NCI-H2196 treated with DMSO at 0.1 percent for 48 hours (cell line): ENCODE measurements at regions not wholly inside any gene's neighbourhood (a gene's known extent, or its start where the extent isn't known, plus 50 kb on each side); places are given as distances from the start of the nearest gene placed in this dataset.

Experiments used
- DNase-seq: peaks from one replicate; lab custom pipeline; 2025; ENCODE audit not compliant: unreplicated experiment; lab: John Stamatoyannopoulos, UW

DNA sequence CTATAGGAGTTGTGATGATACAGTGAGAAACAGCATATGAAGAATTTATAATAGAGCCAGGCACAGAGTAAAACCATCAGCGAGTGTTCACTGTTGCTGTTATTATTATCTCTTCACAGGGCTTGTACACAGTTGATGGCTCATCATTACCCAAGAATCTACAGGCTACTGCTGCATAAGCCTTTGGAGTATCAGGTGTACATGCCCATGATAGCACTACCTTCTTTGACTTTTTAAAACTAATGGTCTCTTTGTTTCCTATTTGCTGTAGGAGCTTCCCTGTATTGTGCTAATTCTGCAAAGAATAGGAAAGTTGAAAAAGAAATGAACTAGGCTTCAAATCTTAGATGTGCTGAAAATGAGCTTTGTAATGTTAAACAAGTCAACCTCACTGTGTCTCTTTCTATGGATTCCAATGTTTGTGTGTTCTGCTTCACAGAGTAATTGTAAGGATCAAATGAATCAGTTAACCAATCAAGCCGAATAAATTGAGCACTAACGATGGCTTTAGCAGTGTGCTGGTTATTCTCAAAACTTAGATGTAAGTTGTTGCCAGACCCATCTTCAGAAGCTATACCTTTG is 138.8 kb downstream of the TUSC7 start:
- DNase-seq, result no peak

DNA sequence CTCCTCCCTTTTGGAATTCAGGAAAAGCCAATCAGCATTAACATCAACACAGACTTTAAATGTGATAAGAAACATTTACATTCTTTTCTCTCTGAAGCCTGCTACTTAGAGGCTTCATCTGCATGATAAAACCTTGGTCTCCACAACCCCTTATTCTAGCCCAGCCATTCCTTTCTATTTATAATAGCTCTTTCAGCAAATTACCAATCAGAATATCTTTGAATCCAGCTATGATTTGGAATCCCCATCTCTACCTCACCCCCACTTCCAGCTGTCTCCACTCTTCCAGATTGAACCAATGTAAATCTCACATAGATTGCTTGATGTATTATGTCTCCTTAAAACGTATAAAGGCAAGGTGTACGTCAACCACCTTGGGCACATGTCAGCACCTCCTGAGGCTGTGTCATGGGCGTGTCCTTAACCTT is 139.7 kb downstream of the TUSC7 start:
- DNase-seq, result no peak

DNA sequence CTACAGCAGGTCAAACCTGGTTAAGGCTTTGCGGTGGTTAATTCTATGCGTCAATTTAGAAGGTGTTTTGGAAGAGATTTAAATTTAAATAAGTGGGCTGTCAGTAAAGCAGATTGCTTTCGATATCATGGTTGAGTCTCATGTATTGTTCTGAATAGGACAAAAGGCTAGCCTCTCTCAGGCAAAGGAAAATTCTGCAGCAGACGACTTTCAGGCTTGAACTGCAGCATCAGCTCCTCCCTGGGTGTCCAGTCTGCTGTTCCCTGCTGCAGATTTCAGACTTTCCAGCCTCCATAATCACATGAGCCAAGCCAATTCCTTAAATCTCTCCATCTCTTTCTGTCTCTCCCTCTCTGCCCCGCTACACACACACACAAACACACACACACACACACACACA is 143.2 kb downstream of the TUSC7 start:
- no peak for DNase-seq

DNA sequence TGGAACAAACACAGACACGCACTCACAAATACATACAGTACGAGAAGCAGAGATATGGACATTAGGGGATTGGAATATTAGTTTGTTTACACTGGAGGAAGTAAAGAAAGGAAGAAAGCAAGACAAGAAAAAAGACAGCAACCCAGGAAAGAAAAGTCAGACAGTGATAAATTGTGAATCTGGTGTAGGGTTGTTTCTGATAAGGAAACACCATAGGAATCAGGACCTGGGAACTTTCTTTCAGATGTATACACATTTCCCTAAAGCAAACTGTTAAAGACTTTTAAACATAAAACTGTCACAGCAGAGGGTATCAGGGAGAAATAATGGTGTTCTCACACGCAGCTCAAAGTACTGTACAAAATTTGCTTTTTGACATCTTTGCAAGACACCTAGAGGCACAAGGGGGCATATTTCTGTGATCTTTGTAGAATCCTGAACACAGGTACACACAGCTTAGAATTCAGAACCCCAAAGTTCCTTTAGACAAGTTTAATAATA is 153.7 kb downstream of the TUSC7 start:
- DNase-seq, result no peak

DNA sequence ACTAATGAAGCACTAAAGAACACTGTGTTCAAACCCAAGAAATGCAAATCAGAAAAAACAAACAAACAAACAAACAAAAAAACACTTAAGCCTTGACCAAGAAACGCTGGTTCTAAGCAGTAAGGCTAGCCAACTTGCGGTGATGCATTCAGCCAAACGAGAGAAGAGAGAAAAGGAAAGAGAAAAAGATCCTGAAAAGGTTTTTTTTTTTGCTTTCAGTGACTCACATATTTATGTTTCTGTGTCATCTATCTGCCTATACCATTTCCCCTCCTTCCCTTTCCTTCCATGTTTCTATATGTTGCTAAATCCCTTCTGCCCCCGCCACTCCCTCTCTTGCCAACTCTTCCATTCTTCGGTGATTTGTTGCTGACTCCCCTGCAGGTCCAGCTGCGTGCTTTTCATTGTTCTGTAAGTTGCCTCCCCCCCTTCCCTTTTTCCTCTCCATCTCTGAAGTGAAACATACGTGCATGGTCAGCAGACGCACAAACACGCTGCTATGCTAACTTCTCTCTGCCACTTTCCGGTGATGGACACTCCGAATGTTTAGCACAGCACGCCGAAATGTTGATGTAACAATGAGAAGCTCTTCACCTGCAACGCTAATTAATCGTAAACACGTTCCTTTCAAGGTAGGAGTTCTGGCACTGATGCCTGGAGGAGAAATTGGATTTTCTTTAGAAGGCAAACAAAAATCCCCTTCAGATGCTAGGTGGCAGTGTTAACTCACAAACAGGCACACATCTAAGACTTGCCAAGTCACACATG is 154.4 kb downstream of the TUSC7 start:
- peak; percentile 40 for DNase-seq

DNA sequence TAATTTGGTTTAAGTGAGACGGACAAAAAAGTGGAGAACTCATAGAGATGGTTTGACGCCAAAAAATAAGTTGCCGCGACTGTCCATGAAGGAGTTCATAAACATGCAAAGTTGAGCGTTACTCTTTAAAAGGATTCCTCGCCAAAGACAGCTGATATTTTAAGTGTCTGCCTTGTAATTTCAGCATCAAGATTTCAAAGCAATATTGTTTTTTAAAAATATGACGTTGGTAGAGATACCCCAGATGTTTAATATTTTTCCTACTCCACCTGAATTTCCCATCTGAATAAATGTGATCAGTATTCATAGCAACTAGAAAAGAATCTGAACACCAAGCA is 155.0 kb downstream of the TUSC7 start:
- DNase-seq, result no peak

DNA sequence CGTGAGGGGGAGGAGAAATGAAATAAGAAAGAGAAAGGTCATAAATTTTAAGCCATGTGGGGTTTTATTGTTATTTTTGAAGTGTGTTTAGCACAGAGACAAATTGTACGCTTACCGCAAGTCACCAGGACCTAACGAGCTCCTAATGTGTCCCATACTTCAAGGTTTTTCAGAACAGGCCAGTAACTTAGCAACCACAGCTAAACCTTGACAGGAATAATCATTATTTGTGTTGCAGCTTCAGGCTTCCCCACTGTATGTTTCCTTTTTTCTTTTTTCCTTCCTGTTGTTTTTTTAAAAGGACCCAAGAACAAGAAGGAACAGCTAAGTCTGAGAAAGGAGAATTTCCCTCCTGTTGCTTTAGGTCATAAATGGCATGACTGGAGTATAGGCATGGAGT is 160.8 kb downstream of the TUSC7 start:
- no peak for DNase-seq

DNA sequence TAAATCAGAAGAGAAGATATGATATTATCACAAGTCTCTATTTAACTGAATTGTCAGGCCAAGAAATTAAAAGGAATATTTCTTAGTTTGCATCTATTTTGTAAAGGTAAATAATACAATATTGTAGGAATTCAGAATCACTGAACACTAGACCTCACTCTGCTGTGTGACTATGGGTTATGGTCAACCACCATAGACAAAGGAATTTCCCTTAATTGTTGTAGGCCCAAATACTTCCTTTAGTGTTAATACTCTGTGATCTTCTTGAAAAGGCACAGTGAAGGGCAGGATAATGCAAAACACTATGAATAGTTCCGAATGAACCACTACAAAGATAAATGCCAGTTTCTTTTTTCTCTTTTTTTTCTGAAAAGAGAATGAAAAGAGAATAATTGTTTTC is 162.3 kb downstream of the TUSC7 start:
- DNase-seq, result no peak

DNA sequence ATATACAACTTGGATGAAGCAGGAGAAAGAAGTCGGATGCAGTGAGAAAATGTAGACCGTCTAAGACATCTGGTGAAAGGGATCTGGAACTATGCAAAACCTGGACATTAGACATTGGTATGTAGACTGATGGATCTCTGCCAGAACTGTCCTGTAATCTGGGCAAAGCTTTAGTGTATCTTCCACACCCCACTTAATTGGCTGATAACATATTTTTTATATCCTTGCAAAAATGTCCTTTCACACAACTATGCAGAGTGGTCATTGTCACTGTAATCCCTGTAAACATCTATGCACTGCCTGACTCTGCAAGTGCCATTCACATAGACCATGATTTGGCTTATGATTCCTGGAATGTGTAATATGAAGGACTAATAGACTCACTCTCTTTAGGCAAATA is 163.1 kb downstream of the TUSC7 start:
- no peak for DNase-seq

DNA sequence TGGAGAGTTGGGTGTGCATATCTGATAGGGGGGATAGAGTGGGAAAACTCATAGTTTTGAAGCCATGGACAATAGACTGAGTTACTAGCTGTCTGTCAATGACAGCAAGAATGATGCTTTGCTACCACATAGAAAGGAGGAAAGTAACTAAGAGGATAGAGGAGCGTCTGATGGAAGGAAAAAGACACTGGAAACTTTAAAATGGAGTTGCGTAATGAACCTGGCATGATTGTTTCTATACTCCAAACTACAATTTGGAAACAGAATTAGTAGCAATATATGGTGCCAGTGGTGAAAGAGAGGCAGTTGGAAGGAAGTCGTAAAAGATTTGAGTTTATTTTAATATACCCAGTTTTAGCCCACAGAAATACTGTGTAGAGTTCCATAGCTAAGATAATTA is 163.6 kb downstream of the TUSC7 start:
- no peak for DNase-seq

DNA sequence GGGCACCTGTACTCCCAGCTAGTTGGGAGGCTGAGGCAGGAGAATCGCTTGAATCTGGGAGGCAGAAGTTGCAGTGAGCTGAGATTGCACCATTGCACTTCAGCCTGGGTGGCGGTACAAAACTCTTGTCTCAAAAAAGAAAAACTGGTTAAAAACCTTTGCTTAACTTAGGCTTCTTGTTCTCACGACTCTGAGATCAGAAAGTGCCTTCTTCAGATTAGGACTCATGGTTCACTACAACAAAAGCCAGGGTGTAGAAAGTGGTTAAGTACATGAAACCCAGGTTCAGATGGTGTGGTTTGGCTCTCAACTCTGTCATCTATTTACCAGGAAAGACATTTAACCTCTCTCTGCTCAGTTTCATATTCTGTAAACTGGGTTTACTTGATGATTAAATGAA is 168.4 kb downstream of the TUSC7 start:
- no peak for DNase-seq

DNA sequence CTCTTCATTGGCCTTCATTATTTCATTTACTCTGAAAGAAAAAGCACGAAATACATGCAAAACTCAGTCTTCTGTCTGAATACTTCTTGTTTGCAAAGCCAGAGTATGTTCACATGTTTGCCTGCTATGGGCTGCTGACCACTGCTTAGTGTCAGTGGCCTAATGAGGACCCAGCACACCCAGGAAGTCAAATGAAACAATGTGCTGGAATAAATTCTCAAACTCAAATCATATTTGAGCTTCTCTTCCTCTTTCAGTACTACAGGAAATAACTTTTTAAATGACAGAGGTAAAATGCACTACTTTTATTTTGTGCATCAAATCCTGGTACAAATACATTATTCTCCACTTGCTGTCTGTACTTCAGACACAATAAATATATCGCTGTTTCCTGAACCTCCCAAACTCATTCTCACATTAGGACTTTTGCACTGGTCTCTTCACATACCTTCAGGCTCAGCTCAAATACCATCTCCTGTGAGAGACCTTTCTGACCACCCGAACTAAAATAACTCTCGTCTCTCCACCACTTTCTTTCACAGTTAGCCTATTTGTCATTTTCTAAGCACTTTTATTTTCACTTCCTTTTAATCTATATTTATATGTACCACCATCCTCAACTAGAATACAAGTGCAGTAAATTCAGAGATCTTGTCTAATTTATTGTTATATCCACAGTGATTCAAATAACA is 176.8 kb downstream of the TUSC7 start:
- no peak for DNase-seq

DNA sequence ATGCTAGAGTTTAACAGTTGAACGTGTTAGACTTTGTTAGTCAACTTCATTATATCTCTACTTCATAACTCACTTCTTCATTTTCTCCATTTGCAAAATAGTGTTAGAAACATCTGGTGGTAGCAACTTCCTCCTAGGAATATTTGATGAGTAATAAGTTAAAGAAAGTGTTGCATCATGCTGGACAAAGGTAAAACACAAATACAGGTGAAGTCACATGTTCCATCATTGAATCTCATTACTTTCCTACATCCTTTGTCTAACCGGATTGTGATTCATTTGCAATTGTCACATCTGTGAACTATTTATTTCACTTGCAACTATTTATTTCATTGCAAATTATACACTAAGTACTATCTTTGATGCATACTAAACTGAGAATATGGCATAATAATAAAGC is 186.5 kb downstream of the TUSC7 start:
- DNase-seq, result no peak

DNA sequence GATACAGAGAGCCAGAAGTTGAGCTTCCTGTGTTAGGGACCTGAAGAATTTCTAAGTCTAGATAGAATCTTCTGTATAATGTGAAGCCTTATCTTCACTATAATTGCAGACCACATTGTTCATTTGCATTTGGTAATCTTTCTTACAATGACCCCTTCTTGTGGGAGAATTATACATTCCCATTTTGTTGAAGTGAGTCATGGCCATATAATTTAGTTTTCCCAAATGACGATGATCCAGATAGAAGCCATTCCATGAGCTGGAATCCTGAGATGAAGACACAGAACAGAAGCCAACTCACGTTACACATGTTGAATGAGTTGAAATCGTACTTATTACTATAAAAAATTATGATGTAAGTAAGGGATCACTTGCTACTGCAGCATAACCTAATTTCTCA is 187.8 kb downstream of the TUSC7 start:
- no peak for DNase-seq

DNA sequence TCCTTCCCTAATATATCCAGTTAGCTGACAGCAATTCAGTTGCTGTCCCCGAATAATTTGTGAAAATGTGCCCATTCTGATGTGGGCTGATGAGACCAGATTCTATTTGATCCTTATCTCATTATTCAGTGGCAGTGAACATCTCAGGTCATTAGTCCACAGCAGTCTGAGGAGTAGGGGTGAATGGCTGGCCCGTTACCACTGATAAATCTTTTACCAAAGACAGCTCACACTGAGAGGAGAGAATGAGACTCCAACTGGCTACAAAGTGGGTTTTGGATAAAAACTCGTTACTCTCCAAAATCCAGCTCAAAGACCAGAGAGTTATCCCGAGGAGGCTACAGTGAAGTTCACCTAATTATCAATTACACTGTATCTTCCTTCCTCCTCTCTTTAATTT is 189.7 kb downstream of the TUSC7 start:
- no peak for DNase-seq

DNA sequence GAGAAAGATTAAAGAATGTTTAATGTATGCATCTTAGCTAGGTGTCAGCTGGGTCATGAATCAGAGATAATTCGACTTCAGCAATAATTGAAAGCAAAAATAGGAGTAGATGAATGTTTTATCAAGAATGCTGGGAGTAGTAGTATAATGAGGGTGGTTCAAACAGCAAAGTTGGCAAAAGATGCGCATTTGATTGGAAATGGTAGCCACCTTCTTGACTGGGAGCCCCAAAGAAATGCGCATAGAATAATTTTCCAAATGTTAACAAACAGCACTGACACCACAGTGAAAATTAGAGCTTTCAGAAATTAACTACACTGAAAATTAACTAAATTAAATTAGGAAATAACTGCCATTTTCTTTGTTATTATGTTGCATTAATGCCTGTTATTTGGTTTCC is 195.8 kb downstream of the TUSC7 start:
- DNase-seq, result no peak

DNA sequence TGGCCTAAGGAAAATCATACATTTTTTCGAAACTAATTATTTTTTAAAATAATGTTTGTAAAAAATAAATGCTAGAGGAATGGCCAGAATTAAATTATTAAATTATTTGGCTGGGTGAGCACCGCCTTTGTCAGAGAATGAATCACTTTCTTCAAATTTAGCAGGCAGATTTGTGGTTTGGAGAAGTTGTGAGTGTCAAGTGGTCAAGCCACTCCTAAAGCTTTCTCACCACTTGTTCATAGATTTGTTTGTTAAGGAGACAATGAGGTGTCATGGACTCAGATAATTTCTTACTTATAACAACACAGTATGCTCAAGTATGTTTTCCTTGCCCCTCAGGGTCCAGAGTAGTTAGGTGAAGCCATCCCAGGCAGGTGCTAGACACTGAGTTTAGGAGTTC is 196.2 kb downstream of the TUSC7 start:
- DNase-seq, result no peak

DNA sequence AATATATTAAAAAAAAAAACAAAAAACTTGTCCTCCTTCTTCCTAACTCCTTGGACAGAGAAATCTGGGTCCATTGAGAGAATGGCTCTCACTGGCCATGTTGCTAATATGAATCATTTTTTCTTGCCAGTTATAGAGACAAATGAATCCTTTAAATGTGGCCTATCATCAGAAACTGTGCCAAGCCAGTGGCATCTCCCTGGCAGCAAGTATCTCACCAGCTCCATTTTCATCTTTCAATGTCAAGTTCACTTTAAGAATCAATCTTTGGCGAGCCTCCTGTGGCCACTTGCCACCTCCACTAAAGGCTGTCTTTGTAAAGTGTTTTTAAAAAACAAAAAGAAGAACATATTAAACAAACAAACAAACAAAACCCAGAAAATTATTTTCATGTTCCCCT is 202.5 kb downstream of the TUSC7 start:
- no peak for DNase-seq

DNA sequence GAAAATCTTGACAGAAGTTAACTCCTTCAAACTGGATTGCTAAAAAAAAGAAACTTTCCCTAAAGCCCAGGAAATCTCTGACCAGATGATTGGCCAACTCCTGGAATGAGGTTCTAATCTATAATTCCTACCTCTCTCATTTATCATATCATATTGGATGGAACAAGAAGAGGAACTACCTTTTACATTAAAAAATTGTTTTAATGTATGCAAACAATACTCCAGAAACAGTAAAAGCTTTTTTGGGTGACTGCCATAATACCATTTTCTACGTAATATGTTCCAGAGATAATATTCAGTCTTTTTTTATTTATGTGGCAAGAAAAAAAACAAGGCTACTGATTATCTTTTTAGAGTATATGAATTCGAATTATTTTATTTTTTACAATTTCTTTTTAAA is 204.4 kb downstream of the TUSC7 start:
- no peak for DNase-seq

DNA sequence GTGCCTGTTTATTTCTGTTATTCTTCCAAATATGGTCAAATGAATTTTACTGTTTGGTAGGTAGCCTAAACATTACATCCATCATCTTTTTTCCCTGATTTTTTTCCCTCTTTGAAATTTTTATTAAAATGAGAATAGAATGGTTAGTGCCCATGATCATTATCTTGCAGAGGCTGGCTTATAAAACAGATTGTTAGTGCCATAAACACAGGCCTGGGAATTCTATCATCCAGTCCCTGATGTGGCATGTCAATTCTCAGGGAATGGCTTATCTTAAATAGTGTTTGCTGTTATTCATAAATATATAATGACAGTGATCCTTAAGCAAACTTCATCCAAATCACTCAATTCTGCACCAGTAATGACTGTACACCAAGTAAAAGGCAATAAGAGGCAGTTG is 207.3 kb downstream of the TUSC7 start:
- no peak for DNase-seq

DNA sequence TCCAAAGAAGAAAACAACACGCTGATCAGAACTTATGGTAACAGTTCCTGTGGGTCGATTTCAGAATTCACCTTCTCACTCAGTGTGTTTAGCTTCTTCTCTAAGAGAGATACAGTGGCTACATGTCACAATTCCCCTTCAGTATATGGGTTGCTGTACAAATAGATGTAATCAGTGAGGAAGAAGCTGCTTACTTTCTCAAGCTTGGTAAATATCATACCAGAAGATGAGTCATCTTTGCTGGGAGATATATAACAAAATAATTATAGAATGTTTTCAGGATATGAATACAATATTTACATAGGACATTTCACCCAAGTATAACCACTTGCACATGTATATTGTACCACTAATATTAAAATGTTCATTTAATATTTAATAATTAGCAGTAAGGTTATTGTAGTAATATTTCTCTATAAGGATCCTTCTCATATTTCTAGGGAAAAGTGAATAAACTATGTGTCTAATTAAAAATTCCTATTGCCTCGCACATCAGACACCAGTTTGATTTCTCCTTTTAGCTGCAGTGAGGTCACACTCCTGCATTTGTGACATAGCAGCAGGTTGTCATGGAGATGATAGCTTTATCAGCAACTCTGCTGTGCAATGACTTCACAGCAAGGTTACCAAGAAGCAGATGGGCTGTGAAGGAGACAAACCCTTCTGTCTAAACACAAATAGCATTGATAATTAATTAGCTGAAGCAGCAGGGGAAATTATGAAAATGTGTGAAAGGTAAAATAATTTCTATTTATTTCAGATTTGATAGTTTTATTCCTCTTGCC is 211.4 kb downstream of the TUSC7 start:
- DNase-seq, result no peak

DNA sequence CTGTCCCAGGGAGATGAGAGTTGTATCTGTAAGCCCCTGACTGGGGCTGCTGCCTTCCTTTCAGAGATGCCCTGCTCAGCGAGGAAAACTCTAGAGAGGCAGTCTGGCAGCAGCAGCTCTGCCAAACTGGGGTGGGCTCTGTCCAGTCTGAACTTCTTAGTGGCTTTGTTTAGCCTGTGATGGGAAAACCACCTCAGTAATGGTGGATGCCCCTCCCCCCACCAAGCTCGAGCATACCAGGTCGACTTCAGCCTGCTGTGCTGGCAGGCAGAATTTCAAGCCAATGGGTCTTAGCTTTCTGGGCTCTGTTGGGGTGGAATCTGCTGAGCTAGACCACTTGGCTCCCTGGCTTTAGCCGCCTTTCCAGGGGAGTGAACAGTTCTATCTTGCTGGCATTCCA is 218.3 kb downstream of the TUSC7 start:
- DNase-seq, result no peak
